ENCODE measurements at regions not wholly inside any gene's neighbourhood (a gene's known extent, or its start where the extent isn't known, plus 50 kb on each side); places are given as distances from the start of the nearest gene placed in this dataset.

- H3K4me2 ChIP-seq (ENCODE audit: low read length): no peak overlapping the region
- H3F3A ChIP-seq (ENCODE audit: control insufficient read depth, insufficient read depth): peaks cover 7% of the 10 kb centered on the region; the same call in 1 of the 2 replicates
- H3K79me2 ChIP-seq (ENCODE audit: control insufficient read depth, low read length): no peaks in the 10 kb centered on the region
- H3K4me3 ChIP-seq (ENCODE audit: low read length): no peak overlapping the region
- H3K9me2 ChIP-seq (replicated peaks; ENCODE audit: control insufficient read depth, low read length): no peaks in the 10 kb centered on the region
- TF ChIP-seq CTCF (IDR thresholded peaks at IDR 0.05; ENCODE audit: low read depth, low read length, poor library complexity, severe bottlenecking) (no peak), EZH2phosphoT487 (IDR thresholded peaks at IDR 0.05; ENCODE audit: borderline replicate concordance, low read length) (no peak)
- peaks cover 10% of the 10 kb centered on the region for H3K36me3 ChIP-seq (ENCODE audit: control insufficient read depth, low read length)
- peaks cover 11% of the 10 kb centered on the region for H3K9me3 ChIP-seq (ENCODE audit: control insufficient read depth, insufficient read depth, low read length)
- no peak overlapping the region for H3K27ac ChIP-seq (ENCODE audit: low read depth, low read length)
- peaks cover 32% of the 10 kb centered on the region for H3K4me1 ChIP-seq (ENCODE audit: control insufficient read depth, low read length)
- H3K27me3 ChIP-seq (ENCODE audit: control insufficient read depth, low read length): no peaks in the 10 kb centered on the region
- no peaks in the 10 kb centered on the region for H4K20me1 ChIP-seq (ENCODE audit: control insufficient read depth, insufficient read depth, low read depth, low read length)
These were observed 108.2 kb downstream of the PFKFB3 start for GRCh38 chr10:6310977-6311376.

GRCh38 chr10:6311700-6312330 is 109.1 kb downstream of the PFKFB3 start:
- Histone ChIP-seq H3K9me2 (replicated peaks; ENCODE audit: control insufficient read depth, low read length) (no peaks in the 10 kb centered on the region), H3K27me3 (ENCODE audit: control insufficient read depth, low read length) (no peaks in the 10 kb centered on the region), H3K27ac (ENCODE audit: low read depth, low read length) (no peak overlapping the region), H3F3A (ENCODE audit: control insufficient read depth, insufficient read depth) (0 out of 2 replicates have a peak, but pooled peaks cover 2% of the 10 kb centered on the region), H3K4me1 (ENCODE audit: control insufficient read depth, low read length) (peaks cover 24% of the 10 kb centered on the region), H4K20me1 (ENCODE audit: control insufficient read depth, insufficient read depth, low read depth, low read length) (no peaks in the 10 kb centered on the region), H3K9me3 (ENCODE audit: control insufficient read depth, insufficient read depth, low read length) (peaks cover 3% of the 10 kb centered on the region), H3K79me2 (ENCODE audit: control insufficient read depth, low read length) (no peaks in the 10 kb centered on the region), H3K4me2 (ENCODE audit: low read length) (no peak overlapping the region), H3K4me3 (ENCODE audit: low read length) (no peak overlapping the region), H3K36me3 (ENCODE audit: control insufficient read depth, low read length) (peaks cover 2% of the 10 kb centered on the region; the same call in 1 of the 2 replicates)
- TF ChIP-seq EZH2phosphoT487 (IDR thresholded peaks at IDR 0.05; ENCODE audit: borderline replicate concordance, low read length) (no peak), CTCF (IDR thresholded peaks at IDR 0.05; ENCODE audit: low read depth, low read length, poor library complexity, severe bottlenecking) (no peak)

GRCh38 chr10:6312636-6313035 is 109.9 kb downstream of the PFKFB3 start:
- no peak for TF ChIP-seq CTCF (IDR thresholded peaks at IDR 0.05; ENCODE audit: low read depth, low read length, poor library complexity, severe bottlenecking)
- no peaks in the 10 kb centered on the region for H3K36me3 ChIP-seq (ENCODE audit: control insufficient read depth, low read length)
- H3K4me3 ChIP-seq (ENCODE audit: low read length): no peak overlapping the region
- H3K27ac ChIP-seq (ENCODE audit: low read depth, low read length): no peak overlapping the region
- H3K79me2 ChIP-seq (ENCODE audit: control insufficient read depth, low read length): no peaks in the 10 kb centered on the region
- 0 out of 2 replicates have a peak, but pooled peaks cover 2% of the 10 kb centered on the region for H3F3A ChIP-seq (ENCODE audit: control insufficient read depth, insufficient read depth)
- no peaks in the 10 kb centered on the region for H3K9me2 ChIP-seq (replicated peaks; ENCODE audit: control insufficient read depth, low read length)
- H4K20me1 ChIP-seq (ENCODE audit: control insufficient read depth, insufficient read depth, low read depth, low read length): no peaks in the 10 kb centered on the region
- no peak overlapping the region for H3K4me2 ChIP-seq (ENCODE audit: low read length)
- no peaks in the 10 kb centered on the region for H3K9me3 ChIP-seq (ENCODE audit: control insufficient read depth, insufficient read depth, low read length)
- no peaks in the 10 kb centered on the region for H3K27me3 ChIP-seq (ENCODE audit: control insufficient read depth, low read length)
- H3K4me1 ChIP-seq (ENCODE audit: control insufficient read depth, low read length): peaks cover 27% of the 10 kb centered on the region
